Body of pancreas (tissue), 4 donors: ENCODE measurements at regions not wholly inside any gene's neighbourhood (a gene's known extent, or its start where the extent isn't known, plus 50 kb on each side); places are given as distances from the start of the nearest gene placed in this dataset.
A peak's percentile ranks its signal among the peaks of the same experiment; 100 is the strongest.
"Not testable (repeated sequence)": the region's sequence is repeated elsewhere in the genome, so short reads cannot be mapped to it uniquely, and the experiment has no call there.

ENCODE experiments used
- ATAC-seq: fragments of 150-250 bp; one replicate; pipeline ENCODE4 v1.9.1; 2016
- DNase-seq, 4 donors: peaks; one replicate each; pipeline ENCODE4 v3.0.0-alpha.2; 2019
- H3K27ac ChIP-seq, 4 donors: fragments of 200-600 bp; sonication (generic); 1 replicate in 3 of 4; 2 replicates in 1 of 4; pipeline versions ENCODE4 v1.5.1 to v1.6.1; 2016 to 2019; ENCODE audit warnings: mild to moderate bottlenecking in 1 of 4, mixed read lengths in 1 of 4, moderate library complexity in 1 of 4
- H3K27me3 ChIP-seq, 2 donors: fragments of 200-600 bp; sonication (generic); one replicate each; pipeline ENCODE4 v1.6.0; 2016; ENCODE audit warnings: mild to moderate bottlenecking in 1 of 2
- H3K36me3 ChIP-seq, 2 donors: fragments of 200-600 bp; sonication (generic); replicated peaks in 1 of 2; 2 replicates each; pipeline ENCODE4 v1.5.1; 2016; ENCODE audit warnings: low read depth in 2 of 2; ENCODE audit not compliant: insufficient read depth in 1 of 2
- H3K4me1 ChIP-seq: fragments of 200-600 bp; sonication (generic); one replicate; pipeline ENCODE4 v1.6.0; 2016
- H3K4me3 ChIP-seq, 2 donors: fragments of 200-600 bp; sonication (generic); 1 replicate in 1 of 2; 2 replicates in 1 of 2; pipeline ENCODE4 v1.5.1; 2016 to 2019
- H3K9me3 ChIP-seq, 3 donors: fragments of 200-600 bp; sonication (generic); 1 replicate in 2 of 3; 2 replicates in 1 of 3; pipeline ENCODE4 v1.5.1; 2016
- POLR2A ChIP-seq, 3 donors: fragments of 450-650 bp; IDR thresholded peaks; one replicate each; pipeline ENCODE4 v1.6.1; 2016; ENCODE audit warnings: antibody characterized with exemption in 3 of 3, mild to moderate bottlenecking in 2 of 3
- WGBS, 2 donors: methylation state at CpG; one replicate each; pipeline ENCODE4 v1.1.5; 2017; 5-methylcytosine and 5-hydroxymethylcytosine counted together
- intact Hi-C: fragments of 100-400 bp; cut with DNase I; formaldehyde crosslinking; loops from one replicate; pipeline ENCODE4 v1.15.1; 2023
- TF ChIP-seq, protein P1 (sequence below), 7 experiments: fragments of 450-650 bp in 4 of 7; fragments of 200-600 bp in 3 of 7; sonication (generic) in 3 of 7; IDR thresholded peaks; one replicate each; pipeline ENCODE4 v1.5.1; 2016 to 2019; ENCODE audit warnings: antibody characterized with exemption in 7 of 7

DNA sequence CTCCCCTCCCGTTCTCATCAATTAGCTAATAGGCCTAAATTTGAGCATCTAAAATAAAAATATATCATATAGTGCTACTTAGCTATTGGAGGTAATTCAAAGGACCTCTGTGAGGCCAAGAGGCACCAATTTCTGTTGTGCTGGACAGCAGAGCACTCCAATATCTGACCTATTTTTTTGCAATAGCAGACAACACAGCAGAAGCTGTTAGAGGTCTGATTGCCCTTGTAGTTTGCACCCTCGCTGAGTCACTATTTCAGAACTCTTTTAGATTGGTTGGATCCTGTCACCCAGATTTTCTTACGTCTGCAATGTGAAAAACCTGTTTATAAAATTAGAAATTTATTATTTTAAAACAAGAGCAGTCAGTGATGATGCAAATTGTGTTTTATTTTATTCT, 184.1 kb downstream of the CEP135 start:
- H3K9me3 ChIP-seq, result no peaks in the 10 kb centered on the region
- ATAC-seq (peak; percentile 26), DNase-seq (no peak)
- H3K27ac ChIP-seq, result no peak overlapping the region
- no peaks in the 10 kb centered on the region for H3K27me3 ChIP-seq
- no peaks in the 10 kb centered on the region for H3K36me3 ChIP-seq
- TF ChIP-seq POLR2A (IDR thresholded peaks at IDR 0.05), result no peak
- TF ChIP-seq, protein P1, sequence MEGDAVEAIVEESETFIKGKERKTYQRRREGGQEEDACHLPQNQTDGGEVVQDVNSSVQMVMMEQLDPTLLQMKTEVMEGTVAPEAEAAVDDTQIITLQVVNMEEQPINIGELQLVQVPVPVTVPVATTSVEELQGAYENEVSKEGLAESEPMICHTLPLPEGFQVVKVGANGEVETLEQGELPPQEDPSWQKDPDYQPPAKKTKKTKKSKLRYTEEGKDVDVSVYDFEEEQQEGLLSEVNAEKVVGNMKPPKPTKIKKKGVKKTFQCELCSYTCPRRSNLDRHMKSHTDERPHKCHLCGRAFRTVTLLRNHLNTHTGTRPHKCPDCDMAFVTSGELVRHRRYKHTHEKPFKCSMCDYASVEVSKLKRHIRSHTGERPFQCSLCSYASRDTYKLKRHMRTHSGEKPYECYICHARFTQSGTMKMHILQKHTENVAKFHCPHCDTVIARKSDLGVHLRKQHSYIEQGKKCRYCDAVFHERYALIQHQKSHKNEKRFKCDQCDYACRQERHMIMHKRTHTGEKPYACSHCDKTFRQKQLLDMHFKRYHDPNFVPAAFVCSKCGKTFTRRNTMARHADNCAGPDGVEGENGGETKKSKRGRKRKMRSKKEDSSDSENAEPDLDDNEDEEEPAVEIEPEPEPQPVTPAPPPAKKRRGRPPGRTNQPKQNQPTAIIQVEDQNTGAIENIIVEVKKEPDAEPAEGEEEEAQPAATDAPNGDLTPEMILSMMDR (IDR thresholded peaks at IDR 0.05), result no peak
- no peak overlapping the region for H3K4me3 ChIP-seq
- no peaks in the 10 kb centered on the region for H3K4me1 ChIP-seq
- intact Hi-C loops, result no loop called here
- 66 to 68% methylated on average over 3 of the region's 3 CpGs for WGBS, 2 donors

DNA sequence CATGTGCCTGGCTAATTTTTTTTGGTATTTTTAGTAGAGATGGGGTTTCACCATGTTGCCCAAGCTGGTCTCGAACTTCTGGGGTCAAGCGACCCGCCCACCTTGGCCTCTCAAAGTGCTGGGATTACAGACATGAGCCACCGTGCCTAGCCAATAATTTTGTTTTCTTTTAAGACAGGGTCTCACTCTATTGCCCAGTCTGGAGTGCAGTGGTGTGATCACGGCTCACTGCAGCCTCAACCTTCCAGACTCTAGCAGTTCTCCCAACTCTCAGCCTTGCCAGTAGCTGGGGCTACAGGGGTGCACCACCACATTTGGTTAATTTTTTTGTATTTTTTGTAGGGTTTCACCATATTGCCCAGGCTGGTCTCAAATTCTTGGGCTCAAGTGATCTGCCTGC, 183.4 kb downstream of the CEP135 start:
- H3K36me3 ChIP-seq, H3K27me3 ChIP-seq, H3K9me3 ChIP-seq, DNase-seq, H3K4me3 ChIP-seq, H3K4me1 ChIP-seq, intact Hi-C loops, ATAC-seq, H3K27ac ChIP-seq: not testable (repeated sequence)
- 72 to 75% methylated on average over 5 of the region's 5 CpGs for WGBS, 2 donors

DNA sequence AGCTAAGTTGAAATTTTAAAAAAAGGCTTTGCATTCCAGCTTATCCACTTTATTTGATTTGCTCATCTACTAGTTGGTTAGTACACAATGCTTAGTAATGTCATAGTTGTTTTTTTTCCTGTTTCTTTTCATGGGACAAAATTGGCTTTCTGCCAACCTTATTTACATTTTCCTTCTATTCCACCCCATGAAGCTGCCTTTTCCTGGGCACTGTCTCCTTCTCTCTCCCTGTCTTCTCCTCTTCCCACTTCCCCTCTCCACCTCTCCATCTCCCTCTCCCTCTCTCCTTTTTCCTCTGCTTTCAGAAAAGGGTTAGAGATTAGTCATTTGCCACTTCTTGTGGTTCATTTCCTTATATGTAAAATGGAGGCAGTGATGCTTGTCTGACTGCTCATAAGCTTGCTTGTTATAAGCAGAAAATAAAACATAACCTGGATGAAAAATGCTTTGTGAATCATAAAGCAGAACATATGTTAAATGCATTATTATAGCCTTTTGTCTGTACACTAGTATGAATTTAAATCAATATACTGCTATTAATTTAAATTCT, 181.9 kb downstream of the CEP135 start:
- Histone ChIP-seq H3K36me3 (no peaks in the 10 kb centered on the region), H3K27me3 (no peaks in the 10 kb centered on the region), H3K27ac (no peak overlapping the region), H3K4me3 (no peak overlapping the region), H3K9me3 (no peaks in the 10 kb centered on the region), H3K4me1 (no peaks in the 10 kb centered on the region)
- DNase-seq, result no peak
- intact Hi-C loops, result no loop called here
- TF ChIP-seq, protein P1 (IDR thresholded peaks at IDR 0.05), result no peak
- TF ChIP-seq POLR2A (IDR thresholded peaks at IDR 0.05), result no peak
- no peak for ATAC-seq

DNA sequence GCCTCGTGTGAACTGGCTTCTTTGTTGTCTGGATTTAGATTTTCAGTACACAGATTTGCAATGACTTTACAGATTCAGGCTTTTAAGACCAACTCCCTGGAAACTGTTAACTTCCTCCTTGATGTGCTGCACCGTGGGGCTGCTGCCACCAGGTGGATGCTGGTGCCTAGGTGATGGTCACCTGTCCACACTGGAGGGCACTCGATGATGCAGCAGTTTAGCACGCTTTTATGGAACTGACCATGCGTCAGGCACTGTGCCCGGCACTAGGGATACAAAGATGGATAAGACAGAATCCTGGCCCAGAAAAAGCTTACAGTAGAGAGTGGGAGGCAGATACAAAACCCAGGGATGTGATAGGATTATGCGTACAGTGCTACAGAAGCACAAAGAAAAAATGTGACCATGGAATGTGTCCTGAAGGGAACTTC, 180.7 kb downstream of the CEP135 start:
- Histone ChIP-seq H3K27me3 (no peaks in the 10 kb centered on the region), H3K36me3 (no peaks in the 10 kb centered on the region), H3K9me3 (no peaks in the 10 kb centered on the region), H3K4me3 (no peak overlapping the region), H3K27ac (no peak overlapping the region), H3K4me1 (no peaks in the 10 kb centered on the region)
- 28 to 34% methylated on average over 6 to 7 of the region's 7 CpGs for WGBS, 2 donors
- peak; percentile 16 to 38 (median 18) for DNase-seq
- TF ChIP-seq POLR2A (IDR thresholded peaks at IDR 0.05), result no peak
- TF ChIP-seq, protein P1 (IDR thresholded peaks at IDR 0.05), result peak in 4 of 7 experiments; percentile 15 to 36 (median 31)
- peak; percentile 62 for ATAC-seq
- intact Hi-C loops, result no loop called here

DNA sequence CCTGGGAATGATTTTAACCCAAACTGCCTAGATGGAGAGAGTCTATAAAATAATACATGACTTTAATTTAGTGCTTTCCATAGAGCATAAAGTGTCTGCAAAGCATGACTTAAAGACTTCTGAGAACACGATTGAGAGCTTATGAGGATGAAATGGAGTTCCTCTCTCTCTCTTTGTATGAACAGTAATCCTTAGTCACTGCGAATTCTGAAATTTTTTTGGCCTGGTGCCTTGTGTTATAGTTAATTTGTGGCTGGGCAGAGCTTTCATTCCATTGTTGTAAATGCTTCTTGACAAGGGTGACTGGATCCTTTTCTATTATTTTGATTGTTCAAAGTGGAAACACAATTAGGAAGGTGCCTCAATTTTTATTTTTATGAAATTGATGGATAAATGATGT, 179.5 kb downstream of the CEP135 start:
- WGBS, 2 donors, result 22 to 25% methylated on average over 2 of the region's 2 CpGs
- H3K36me3 ChIP-seq, result no peaks in the 10 kb centered on the region
- intact Hi-C loops, result no loop called here
- TF ChIP-seq POLR2A (IDR thresholded peaks at IDR 0.05), result no peak
- TF ChIP-seq, protein P1 (IDR thresholded peaks at IDR 0.05), result no peak
- ATAC-seq (no peak), DNase-seq (no peak)
- no peaks in the 10 kb centered on the region for H3K4me1 ChIP-seq
- no peaks in the 10 kb centered on the region for H3K9me3 ChIP-seq
- H3K4me3 ChIP-seq, result no peak overlapping the region
- no peaks in the 10 kb centered on the region for H3K27me3 ChIP-seq
- no peak overlapping the region for H3K27ac ChIP-seq
